ENCODE measurements at regions not wholly inside any gene's neighbourhood (a gene's known extent, or its start where the extent isn't known, plus 50 kb on each side); places are given as distances from the start of the nearest gene placed in this dataset.

GRCh38 chr7:26543951-26544350 lies 252.3 kb downstream of the SNX10 start:
- no peak for TF ChIP-seq CTCF (IDR thresholded peaks at IDR 0.05; ENCODE audit: poor library complexity, severe bottlenecking)
- TF ChIP-seq REST (IDR thresholded peaks at IDR 0.05; ENCODE audit: borderline replicate concordance) = no peak
- TF ChIP-seq RAD21 (conservative IDR thresholded peaks at IDR 0.05) = no peak
- no peak for TF ChIP-seq EZH2 (IDR thresholded peaks at IDR 0.05; ENCODE audit: borderline replicate concordance, insufficient read depth, low read length, poor library complexity, severe bottlenecking)
- no peak for TF ChIP-seq EP300 (conservative IDR thresholded peaks at IDR 0.05; ENCODE audit: poor library complexity, severe bottlenecking)
- no peak for TF ChIP-seq SMC3 (conservative IDR thresholded peaks at IDR 0.05; ENCODE audit: poor library complexity)
- TF ChIP-seq POLR2AphosphoS5 (IDR thresholded peaks at IDR 0.05) = no peak
- no peak for TF ChIP-seq TAF1 (IDR thresholded peaks at IDR 0.05; ENCODE audit: low read depth)

Data from neural cell (in vitro differentiated cells).